ENCODE measurements at regions not wholly inside any gene's neighbourhood (a gene's known extent, or its start where the extent isn't known, plus 50 kb on each side); places are given as distances from the start of the nearest gene placed in this dataset.

DNA sequence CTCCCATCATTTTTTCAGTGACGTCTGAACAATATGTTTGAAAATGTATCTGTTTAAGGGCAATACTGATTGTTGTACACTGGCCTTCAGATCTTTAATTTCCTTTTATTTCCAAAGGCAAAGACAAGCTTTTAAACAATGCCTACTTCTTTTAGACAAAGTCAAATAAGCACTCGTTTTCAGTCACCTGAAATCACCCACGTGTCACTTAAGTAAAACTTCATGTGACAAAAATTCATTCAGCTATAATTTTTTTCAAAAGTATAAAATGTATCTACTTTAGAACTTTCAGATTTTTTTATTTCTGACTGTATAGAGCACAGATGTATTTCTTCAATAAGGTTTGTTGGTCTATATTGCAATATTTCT, 113.5 kb upstream of the BEND6 start:
- TF ChIP-seq, protein P1, sequence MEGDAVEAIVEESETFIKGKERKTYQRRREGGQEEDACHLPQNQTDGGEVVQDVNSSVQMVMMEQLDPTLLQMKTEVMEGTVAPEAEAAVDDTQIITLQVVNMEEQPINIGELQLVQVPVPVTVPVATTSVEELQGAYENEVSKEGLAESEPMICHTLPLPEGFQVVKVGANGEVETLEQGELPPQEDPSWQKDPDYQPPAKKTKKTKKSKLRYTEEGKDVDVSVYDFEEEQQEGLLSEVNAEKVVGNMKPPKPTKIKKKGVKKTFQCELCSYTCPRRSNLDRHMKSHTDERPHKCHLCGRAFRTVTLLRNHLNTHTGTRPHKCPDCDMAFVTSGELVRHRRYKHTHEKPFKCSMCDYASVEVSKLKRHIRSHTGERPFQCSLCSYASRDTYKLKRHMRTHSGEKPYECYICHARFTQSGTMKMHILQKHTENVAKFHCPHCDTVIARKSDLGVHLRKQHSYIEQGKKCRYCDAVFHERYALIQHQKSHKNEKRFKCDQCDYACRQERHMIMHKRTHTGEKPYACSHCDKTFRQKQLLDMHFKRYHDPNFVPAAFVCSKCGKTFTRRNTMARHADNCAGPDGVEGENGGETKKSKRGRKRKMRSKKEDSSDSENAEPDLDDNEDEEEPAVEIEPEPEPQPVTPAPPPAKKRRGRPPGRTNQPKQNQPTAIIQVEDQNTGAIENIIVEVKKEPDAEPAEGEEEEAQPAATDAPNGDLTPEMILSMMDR (IDR thresholded peaks at IDR 0.05; ENCODE audit: low read length) = no peak
- TF ChIP-seq EZH2 (IDR thresholded peaks at IDR 0.05; ENCODE audit: borderline replicate concordance, low read length) = no peak

All from OCI-LY1 (cell line).